WTC11 (cell line): ENCODE measurements at regions not wholly inside any gene's neighbourhood (a gene's known extent, or its start where the extent isn't known, plus 50 kb on each side); places are given as distances from the start of the nearest gene placed in this dataset.

Source experiments
- CTCF ChIP-seq: fragments of 200-600 bp; IDR thresholded peaks from 2 replicates; pipeline ENCODE4 v1.8.0; 2022; ENCODE audit warnings: antibody characterized with exemption
- ESRRA ChIP-seq: sonication (generic); formaldehyde crosslinking; IDR thresholded peaks from 2 replicates; pipeline ENCODE4 v1.8.1; 2022; ENCODE audit warnings: mild to moderate bottlenecking, missing genetic modification reagents, borderline replicate concordance
- FOXK1 ChIP-seq: sonication (generic); formaldehyde crosslinking; IDR thresholded peaks from 2 replicates; pipeline ENCODE4 v1.8.0; 2022; ENCODE audit warnings: mild to moderate bottlenecking, moderate library complexity, missing genetic modification reagents
- IRF1 ChIP-seq: sonication (generic); formaldehyde crosslinking; IDR thresholded peaks from 2 replicates; pipeline ENCODE4 v1.8.0; 2023; ENCODE audit warnings: missing genetic modification reagents
- IRF2 ChIP-seq: sonication (generic); formaldehyde crosslinking; IDR thresholded peaks from 2 replicates; pipeline ENCODE4 v1.8.0; 2022; ENCODE audit warnings: low read depth, missing genetic modification reagents, borderline replicate concordance
- NFYB ChIP-seq: sonication (generic); formaldehyde crosslinking; conservative IDR thresholded peaks from 2 replicates; pipeline ENCODE4 v1.8.0; 2022; ENCODE audit warnings: low read depth, missing genetic modification reagents
- NR2C2 ChIP-seq: sonication (generic); formaldehyde crosslinking; IDR thresholded peaks from 2 replicates; pipeline ENCODE4 v1.8.0; 2022; ENCODE audit warnings: mild to moderate bottlenecking, missing genetic modification reagents
- SP1 ChIP-seq: sonication (generic); formaldehyde crosslinking; conservative IDR thresholded peaks from 2 replicates; pipeline ENCODE4 v1.8.1; 2022; ENCODE audit warnings: missing genetic modification reagents
- STAT6 ChIP-seq: sonication (generic); formaldehyde crosslinking; conservative IDR thresholded peaks from 2 replicates; pipeline ENCODE4 v1.8.1; 2023; ENCODE audit warnings: mild to moderate bottlenecking, low read depth, missing genetic modification reagents, moderate library complexity
- TEAD4 ChIP-seq: sonication (generic); formaldehyde crosslinking; IDR thresholded peaks from 2 replicates; pipeline ENCODE4 v1.8.0; 2022; ENCODE audit warnings: mild to moderate bottlenecking, missing genetic modification reagents
- ZBTB43 ChIP-seq: sonication (generic); formaldehyde crosslinking; IDR thresholded peaks from 2 replicates; pipeline ENCODE4 v1.8.1; 2023; ENCODE audit warnings: mild to moderate bottlenecking, missing genetic modification reagents
- ZNF138 ChIP-seq: sonication (generic); formaldehyde crosslinking; conservative IDR thresholded peaks from 2 replicates; pipeline ENCODE4 v1.8.1; 2022; ENCODE audit warnings: mild to moderate bottlenecking, moderate library complexity, missing genetic modification reagents

GRCh38 chr18:75868031-75868430, 440.5 kb upstream of the SMIM21 start:
- no peak for TF ChIP-seq FOXK1
- TF ChIP-seq IRF2 (CRISPR knock-in tag) = no peak
- TF ChIP-seq STAT6 = no peak
- TF ChIP-seq SP1 (CRISPR knock-in tag) = no peak
- no peak for TF ChIP-seq IRF1
- TF ChIP-seq NFYB = no peak
- TF ChIP-seq CTCF = no peak
- no peak for TF ChIP-seq NR2C2 (CRISPR knock-in tag)
- no peak for TF ChIP-seq ZBTB43
- no peak for TF ChIP-seq TEAD4 (CRISPR knock-in tag)
- TF ChIP-seq ESRRA (CRISPR knock-in tag) = no peak
- no peak for TF ChIP-seq ZNF138 (CRISPR knock-in tag)
